ENCODE measurements at regions not wholly inside any gene's neighbourhood (a gene's known extent, or its start where the extent isn't known, plus 50 kb on each side); places are given as distances from the start of the nearest gene placed in this dataset.

GRCh38 chr12:34377243-34378035, 355.1 kb downstream of the ALG10 start:
- Histone ChIP-seq H3K9me3 (ENCODE audit: insufficient read depth, low read length) (no peaks in the 10 kb centered on the region), H3K4me3 (ENCODE audit: insufficient read length, low read depth) (no peak overlapping the region)
- no peak for DNase-seq (ENCODE audit: low read depth, low spot score)

GRCh38 chr12:34379142-34379541, 356.8 kb downstream of the ALG10 start:
- Histone ChIP-seq H3K27me3 (ENCODE audit: insufficient read depth, insufficient read length) (no peaks in the 10 kb centered on the region), H3K36me3 (ENCODE audit: insufficient read depth, insufficient read length, low read length) (no peaks in the 10 kb centered on the region), H3K4me1 (ENCODE audit: insufficient read depth, insufficient read length) (no peaks in the 10 kb centered on the region), H3K9me3 (ENCODE audit: insufficient read depth, low read length) (no peaks in the 10 kb centered on the region), H3K9ac (ENCODE audit: insufficient read length, low read depth) (no peak overlapping the region), H3K4me3 (ENCODE audit: insufficient read length, low read depth) (no peak overlapping the region)
- DNase-seq (ENCODE audit: low read depth, low spot score): no peak
- TF ChIP-seq SUZ12 (IDR thresholded peaks at IDR 0.05; ENCODE audit: extremely low read depth, insufficient read depth, insufficient read length) (no peak), ZNF274 (IDR thresholded peaks at IDR 0.05; ENCODE audit: low read depth, low read length) (no peak), YY1 (IDR thresholded peaks at IDR 0.05; ENCODE audit: insufficient read depth, insufficient read length) (no peak)

More at GRCh38 chr12:34377243-34378035, 355.1 kb downstream of the ALG10 start:
- no peaks in the 10 kb centered on the region for H3K4me1 ChIP-seq (ENCODE audit: insufficient read depth, insufficient read length)
- no peak for TF ChIP-seq YY1 (IDR thresholded peaks at IDR 0.05; ENCODE audit: insufficient read depth, insufficient read length)
- TF ChIP-seq ZNF274 (IDR thresholded peaks at IDR 0.05; ENCODE audit: low read depth, low read length): no peak
- no peak for TF ChIP-seq SUZ12 (IDR thresholded peaks at IDR 0.05; ENCODE audit: extremely low read depth, insufficient read depth, insufficient read length)
- H3K9ac ChIP-seq (ENCODE audit: insufficient read length, low read depth): no peak overlapping the region
- H3K27me3 ChIP-seq (ENCODE audit: insufficient read depth, insufficient read length): no peaks in the 10 kb centered on the region
- H3K36me3 ChIP-seq (ENCODE audit: insufficient read depth, insufficient read length, low read length): no peaks in the 10 kb centered on the region

- Histone ChIP-seq H3K9ac (ENCODE audit: insufficient read length, low read depth) (no peak overlapping the region), H3K9me3 (ENCODE audit: insufficient read depth, low read length) (no peaks in the 10 kb centered on the region), H3K27me3 (ENCODE audit: insufficient read depth, insufficient read length) (peaks cover 3% of the 10 kb centered on the region), H3K4me3 (ENCODE audit: insufficient read length, low read depth) (no peak overlapping the region), H3K36me3 (ENCODE audit: insufficient read depth, insufficient read length, low read length) (no peaks in the 10 kb centered on the region), H3K4me1 (ENCODE audit: insufficient read depth, insufficient read length) (no peaks in the 10 kb centered on the region)
- TF ChIP-seq SUZ12 (IDR thresholded peaks at IDR 0.05; ENCODE audit: extremely low read depth, insufficient read depth, insufficient read length) (no peak), YY1 (IDR thresholded peaks at IDR 0.05; ENCODE audit: insufficient read depth, insufficient read length) (no peak)
- no peak for DNase-seq (ENCODE audit: low read depth, low spot score)
Measured at GRCh38 chr12:34384693-34385092, 362.4 kb downstream of the ALG10 start.

GRCh38 chr12:34386016-34386415, 363.7 kb downstream of the ALG10 start:
- peaks cover 3% of the 10 kb centered on the region for H3K27me3 ChIP-seq (ENCODE audit: insufficient read depth, insufficient read length)
- H3K36me3 ChIP-seq (ENCODE audit: insufficient read depth, insufficient read length, low read length): no peaks in the 10 kb centered on the region
- H3K4me3 ChIP-seq (ENCODE audit: insufficient read length, low read depth): no peak overlapping the region
- no peak overlapping the region for H3K9ac ChIP-seq (ENCODE audit: insufficient read length, low read depth)
- no peaks in the 10 kb centered on the region for H3K9me3 ChIP-seq (ENCODE audit: insufficient read depth, low read length)
- no peaks in the 10 kb centered on the region for H3K4me1 ChIP-seq (ENCODE audit: insufficient read depth, insufficient read length)
- no peak for DNase-seq (ENCODE audit: low read depth, low spot score)
- no peak for TF ChIP-seq SUZ12 (IDR thresholded peaks at IDR 0.05; ENCODE audit: extremely low read depth, insufficient read depth, insufficient read length)
- no peak for TF ChIP-seq YY1 (IDR thresholded peaks at IDR 0.05; ENCODE audit: insufficient read depth, insufficient read length)
- no peak for TF ChIP-seq ZNF274 (IDR thresholded peaks at IDR 0.05; ENCODE audit: low read depth, low read length)

GRCh38 chr12:34386621-34387255, 364.4 kb downstream of the ALG10 start:
- no peaks in the 10 kb centered on the region for H3K9me3 ChIP-seq (ENCODE audit: insufficient read depth, low read length)
- TF ChIP-seq YY1 (IDR thresholded peaks at IDR 0.05; ENCODE audit: insufficient read depth, insufficient read length) (no peak), ZNF274 (IDR thresholded peaks at IDR 0.05; ENCODE audit: low read depth, low read length) (no peak)

GRCh38 chr12:34387711-34388635, 365.7 kb downstream of the ALG10 start:
- no peaks in the 10 kb centered on the region for H3K36me3 ChIP-seq (ENCODE audit: insufficient read depth, insufficient read length, low read length)
- no peaks in the 10 kb centered on the region for H3K9me3 ChIP-seq (ENCODE audit: insufficient read depth, low read length)
- no peaks in the 10 kb centered on the region for H3K4me1 ChIP-seq (ENCODE audit: insufficient read depth, insufficient read length)
- H3K27me3 ChIP-seq (ENCODE audit: insufficient read depth, insufficient read length): peaks cover 3% of the 10 kb centered on the region
- no peak overlapping the region for H3K9ac ChIP-seq (ENCODE audit: insufficient read length, low read depth)
- no peak for TF ChIP-seq SUZ12 (IDR thresholded peaks at IDR 0.05; ENCODE audit: extremely low read depth, insufficient read depth, insufficient read length)
- TF ChIP-seq ZNF274 (IDR thresholded peaks at IDR 0.05; ENCODE audit: low read depth, low read length): no peak
- no peak for TF ChIP-seq YY1 (IDR thresholded peaks at IDR 0.05; ENCODE audit: insufficient read depth, insufficient read length)
- no peak overlapping the region for H3K4me3 ChIP-seq (ENCODE audit: insufficient read length, low read depth)
- DNase-seq (ENCODE audit: low read depth, low spot score): no peak

More at GRCh38 chr12:34386621-34387255, 364.4 kb downstream of the ALG10 start:
- Histone ChIP-seq H3K9ac (ENCODE audit: insufficient read length, low read depth) (no peak overlapping the region), H3K4me1 (ENCODE audit: insufficient read depth, insufficient read length) (no peaks in the 10 kb centered on the region), H3K27me3 (ENCODE audit: insufficient read depth, insufficient read length) (peaks cover 3% of the 10 kb centered on the region), H3K36me3 (ENCODE audit: insufficient read depth, insufficient read length, low read length) (no peaks in the 10 kb centered on the region), H3K4me3 (ENCODE audit: insufficient read length, low read depth) (no peak overlapping the region)
- no peak for DNase-seq (ENCODE audit: low read depth, low spot score)
